Adrenal gland (tissue), 5 donors: ENCODE measurements at regions not wholly inside any gene's neighbourhood (a gene's known extent, or its start where the extent isn't known, plus 50 kb on each side); places are given as distances from the start of the nearest gene placed in this dataset.

ENCODE experiments used
- POLR2A ChIP-seq, 2 donors: fragments of 450-650 bp; IDR thresholded peaks; one replicate each; pipeline ENCODE4 v1.6.1; 2017; ENCODE audit warnings: antibody characterized with exemption in 2 of 2, mild to moderate bottlenecking in 2 of 2, moderate library complexity in 1 of 2
- TF ChIP-seq, protein P1 (sequence below), 6 experiments: fragments of 450-650 bp in 4 of 6; fragments of 200-600 bp in 2 of 6; sonication (generic) in 1 of 6; IDR thresholded peaks; 1 replicate in 5 of 6; 2 replicates in 1 of 6; pipeline versions ENCODE4 v1.5.1 to v1.8.0; 2016 to 2021; ENCODE audit warnings: antibody characterized with exemption in 6 of 6, mild to moderate bottlenecking in 2 of 6, moderate library complexity in 1 of 6
- donor health status: DM: no; HTN: no; CAD: no.

DNA sequence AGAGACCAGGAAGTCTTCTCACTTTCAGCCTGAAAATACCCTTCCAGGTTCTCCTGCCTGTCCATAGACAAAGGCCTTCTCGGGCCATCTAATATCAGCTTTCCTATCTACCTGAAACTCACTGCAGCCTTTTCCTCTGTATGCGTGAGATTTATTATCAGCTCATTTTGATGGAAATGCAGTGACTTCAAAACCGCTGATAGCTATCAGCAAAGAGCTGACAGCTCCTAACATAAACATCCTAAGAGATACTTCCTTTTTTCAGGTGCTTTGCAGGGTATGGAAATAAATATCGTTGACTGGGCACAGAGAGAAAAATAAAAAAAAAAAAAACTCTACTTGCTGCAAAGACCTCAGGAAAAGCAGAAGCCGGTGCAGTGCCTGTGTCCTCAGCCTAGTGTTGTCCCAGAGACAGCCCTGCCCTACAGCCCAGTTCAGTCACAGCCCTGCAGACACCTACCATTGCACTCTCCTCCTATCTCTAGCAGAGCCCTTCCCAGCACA lies 215.0 kb upstream of the EGLN3 start:
- TF ChIP-seq, protein P1, sequence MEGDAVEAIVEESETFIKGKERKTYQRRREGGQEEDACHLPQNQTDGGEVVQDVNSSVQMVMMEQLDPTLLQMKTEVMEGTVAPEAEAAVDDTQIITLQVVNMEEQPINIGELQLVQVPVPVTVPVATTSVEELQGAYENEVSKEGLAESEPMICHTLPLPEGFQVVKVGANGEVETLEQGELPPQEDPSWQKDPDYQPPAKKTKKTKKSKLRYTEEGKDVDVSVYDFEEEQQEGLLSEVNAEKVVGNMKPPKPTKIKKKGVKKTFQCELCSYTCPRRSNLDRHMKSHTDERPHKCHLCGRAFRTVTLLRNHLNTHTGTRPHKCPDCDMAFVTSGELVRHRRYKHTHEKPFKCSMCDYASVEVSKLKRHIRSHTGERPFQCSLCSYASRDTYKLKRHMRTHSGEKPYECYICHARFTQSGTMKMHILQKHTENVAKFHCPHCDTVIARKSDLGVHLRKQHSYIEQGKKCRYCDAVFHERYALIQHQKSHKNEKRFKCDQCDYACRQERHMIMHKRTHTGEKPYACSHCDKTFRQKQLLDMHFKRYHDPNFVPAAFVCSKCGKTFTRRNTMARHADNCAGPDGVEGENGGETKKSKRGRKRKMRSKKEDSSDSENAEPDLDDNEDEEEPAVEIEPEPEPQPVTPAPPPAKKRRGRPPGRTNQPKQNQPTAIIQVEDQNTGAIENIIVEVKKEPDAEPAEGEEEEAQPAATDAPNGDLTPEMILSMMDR (IDR thresholded peaks at IDR 0.05) = no peak
- no peak for TF ChIP-seq POLR2A (IDR thresholded peaks at IDR 0.05)
